H1 (cell line): ENCODE measurements at regions not wholly inside any gene's neighbourhood (a gene's known extent, or its start where the extent isn't known, plus 50 kb on each side); places are given as distances from the start of the nearest gene placed in this dataset.
A peak's percentile ranks its signal among the peaks of the same experiment; 100 is the strongest.

Experiments
- CTCF ChIA-PET: fragments of 300-600 bp; sonication (Branson Sonifier 250); formaldehyde crosslinking; loops from one replicate; lab custom pipeline; 2021; ENCODE audit not compliant: partially characterized antibody; lab: Charles Lee
- POLR2A ChIA-PET: fragments of 300-600 bp; sonication (Branson Sonifier 250); formaldehyde crosslinking; loops from one replicate; lab custom pipeline; 2021; ENCODE audit warnings: inconsistent platforms; ENCODE audit not compliant: partially characterized antibody; lab: Charles Lee
- DNase-seq, 2 experiments: peaks; one replicate each; pipeline versions ENCODE4 v3.0.0 to v3.0.0-alpha.2; 2010 to 2022; ENCODE audit warnings: low spot score in 2 of 2, low read depth in 1 of 2, mixed read lengths in 1 of 2
- FAIRE-seq: peaks from 2 replicates; lab custom pipeline; 2011; peaks lifted over from hg19 to GRCh38; lab: Jason Lieb, UNC
- H2AFZ ChIP-seq: 2 replicates; pipeline ENCODE4 v1.8.1; 2012; ENCODE audit warnings: low read length, inconsistent platforms
- H2AK5ac ChIP-seq: 2 replicates; pipeline ENCODE4 v1.6.1; 2013; ENCODE audit warnings: low read depth, low read length
- H2BK120ac ChIP-seq: replicated peaks from 2 replicates; pipeline ENCODE3; 2013; ENCODE audit warnings: low read depth, low read length, inconsistent platforms
- H2BK12ac ChIP-seq: 2 replicates; pipeline ENCODE4 v1.6.1; 2013; ENCODE audit warnings: low read depth, low read length
- H2BK15ac ChIP-seq: 2 replicates; pipeline ENCODE4 v1.6.1; 2013; ENCODE audit warnings: low read length
- H2BK20ac ChIP-seq: 2 replicates; pipeline ENCODE4 v1.6.1; 2013; ENCODE audit warnings: low read length
- H2BK5ac ChIP-seq: 2 replicates; pipeline ENCODE4 v1.6.1; 2013; ENCODE audit warnings: low read depth, low read length
- H3K14ac ChIP-seq: 2 replicates; pipeline ENCODE4 v1.6.1; 2013; ENCODE audit warnings: inconsistent platforms; ENCODE audit not compliant: insufficient read length
- H3K18ac ChIP-seq: 2 replicates; pipeline ENCODE4 v1.6.1; 2013; ENCODE audit warnings: low read length; ENCODE audit errors: extremely low read depth
- H3K23ac ChIP-seq: 2 replicates; pipeline ENCODE4 v1.6.1; 2013; ENCODE audit warnings: inconsistent platforms; ENCODE audit not compliant: insufficient read length
- H3K23me2 ChIP-seq: 2 replicates; pipeline ENCODE4 v1.6.1; 2013; ENCODE audit warnings: low read depth, low read length
- H3K27ac ChIP-seq: 2 replicates; pipeline ENCODE4 v1.6.1; 2011; ENCODE audit warnings: low read depth, low read length, inconsistent platforms
- H3K27me3 ChIP-seq, 4 experiments: replicated peaks in 1 of 4; 1 replicate in 1 of 4; 2 replicates in 3 of 4; pipeline versions ENCODE4 v1.6.1 to v1.8.1; 2011 to 2013; ENCODE audit warnings: low read length in 3 of 4, mild to moderate bottlenecking in 3 of 4, inconsistent platforms in 2 of 4, mixed read lengths in 2 of 4, moderate library complexity in 1 of 4; ENCODE audit not compliant: control insufficient read depth in 3 of 4, insufficient read depth in 3 of 4; ENCODE audit errors: extremely low read depth in 1 of 4
- H3K36me3 ChIP-seq, 4 experiments: 2 replicates each; pipeline versions ENCODE4 v1.6.1 to v1.8.1; 2011 to 2013; ENCODE audit warnings: mild to moderate bottlenecking in 4 of 4, low read length in 3 of 4, moderate library complexity in 2 of 4, control low read depth in 1 of 4, inconsistent platforms in 1 of 4; ENCODE audit not compliant: insufficient read depth in 4 of 4, control insufficient read depth in 2 of 4
- H3K4ac ChIP-seq: replicated peaks from 2 replicates; pipeline ENCODE3; 2013; ENCODE audit warnings: low read length, low read depth, mixed read lengths, inconsistent platforms; ENCODE audit not compliant: insufficient read length
- H3K4me1 ChIP-seq, 4 experiments: replicated peaks in 1 of 4; 1 replicate in 1 of 4; 2 replicates in 3 of 4; pipeline versions ENCODE4 v1.6.1 to v1.8.1; 2011 to 2013; ENCODE audit warnings: low read length in 3 of 4, inconsistent platforms in 2 of 4, mixed read lengths in 1 of 4; ENCODE audit not compliant: insufficient read depth in 4 of 4, control insufficient read depth in 3 of 4
- H3K4me2 ChIP-seq, 2 experiments: 2 replicates each; pipeline versions ENCODE4 v1.6.1 to v1.8.1; 2011 to 2013; ENCODE audit warnings: low read depth in 2 of 2, low read length in 2 of 2, control low read depth in 1 of 2, inconsistent platforms in 1 of 2, mild to moderate bottlenecking in 1 of 2; ENCODE audit not compliant: insufficient read depth in 1 of 2
- H3K4me3 ChIP-seq, 4 experiments: fragments of 200-600, 300-600 bp in 1 of 4; sonication (generic), shearing (Covaris generic), sonication (Bioruptor Twin) in 1 of 4; 2 replicates each; pipeline versions ENCODE4 v1.5.1 to v1.8.1; 2011 to 2016; ENCODE audit warnings: low read length in 4 of 4, low read depth in 3 of 4, control low read depth in 2 of 4, inconsistent platforms in 2 of 4, mild to moderate bottlenecking in 2 of 4, mixed read lengths in 1 of 4, moderate library complexity in 1 of 4; ENCODE audit not compliant: insufficient read depth in 2 of 4; ENCODE audit errors: extremely low read depth in 1 of 4
- H3K56ac ChIP-seq: replicated peaks from 2 replicates; pipeline ENCODE3; 2013; ENCODE audit warnings: low read depth, mild to moderate bottlenecking, mixed read lengths, low read length, inconsistent platforms; ENCODE audit not compliant: insufficient read length
- H3K79me1 ChIP-seq: 2 replicates; pipeline ENCODE4 v1.6.1; 2013; ENCODE audit warnings: low read depth, low read length, control low read depth
- H3K79me2 ChIP-seq, 2 experiments: 2 replicates each; pipeline versions ENCODE4 v1.6.1 to v1.8.1; 2012 to 2013; ENCODE audit warnings: low read length in 2 of 2, mild to moderate bottlenecking in 2 of 2, inconsistent platforms in 1 of 2; ENCODE audit not compliant: insufficient read depth in 2 of 2, control insufficient read depth in 1 of 2
- H3K9ac ChIP-seq, 4 experiments: replicated peaks in 1 of 4; 1 replicate in 1 of 4; 2 replicates in 3 of 4; pipeline versions ENCODE4 v1.6.1 to v1.8.1; 2011 to 2013; ENCODE audit warnings: low read depth in 3 of 4, low read length in 3 of 4, control low read depth in 2 of 4, mild to moderate bottlenecking in 2 of 4, moderate library complexity in 2 of 4, inconsistent platforms in 1 of 4; ENCODE audit errors: extremely low read depth in 1 of 4
- H3K9me3 ChIP-seq, 2 experiments: 2 replicates each; pipeline versions ENCODE4 v1.6.1 to v1.8.1; 2012 to 2013; ENCODE audit warnings: mild to moderate bottlenecking in 2 of 2, moderate library complexity in 2 of 2, control low read depth in 1 of 2, inconsistent platforms in 1 of 2, low read depth in 1 of 2, low read length in 1 of 2, mixed read lengths in 1 of 2; ENCODE audit not compliant: insufficient read depth in 2 of 2
- H4K20me1 ChIP-seq, 2 experiments: replicated peaks in 1 of 2; 2 replicates each; pipeline versions ENCODE3 to v1.8.1; 2011 to 2013; ENCODE audit warnings: inconsistent platforms in 2 of 2, low read length in 2 of 2, mild to moderate bottlenecking in 1 of 2; ENCODE audit not compliant: insufficient read depth in 2 of 2, control insufficient read depth in 1 of 2
- H4K5ac ChIP-seq: 2 replicates; pipeline ENCODE4 v1.6.1; 2013; ENCODE audit warnings: low read length, low read depth, mixed read lengths, inconsistent platforms; ENCODE audit not compliant: insufficient read length
- H4K8ac ChIP-seq: 2 replicates; pipeline ENCODE4 v1.8.0; 2013; ENCODE audit warnings: mild to moderate bottlenecking, moderate library complexity, low read length, inconsistent platforms; ENCODE audit not compliant: insufficient read depth; ENCODE audit errors: extremely low read depth
- H4K91ac ChIP-seq: replicated peaks from 2 replicates; pipeline ENCODE3; 2013; ENCODE audit warnings: low read length, mixed read lengths, inconsistent platforms; ENCODE audit not compliant: insufficient read length
- BCL11A ChIP-seq, 2 experiments: IDR thresholded peaks; one replicate each; pipeline ENCODE4 v1.6.1; 2011; ENCODE audit warnings: low read depth in 2 of 2, low read length in 2 of 2, mild to moderate bottlenecking in 2 of 2
- TEAD4 ChIP-seq: IDR thresholded peaks from 2 replicates; pipeline ENCODE4 v1.6.1; 2012; ENCODE audit warnings: low read depth, low read length, inconsistent platforms, mixed read lengths
- WGBS, 2 experiments: shearing (Covaris generic) in 1 of 2; methylation state at CpG; one replicate each; pipeline versions ENCODE4 v1.1.6 to v1.1.7; 2013 to 2015; ENCODE audit warnings: low lambda C conversion rate in 2 of 2, mixed read lengths in 2 of 2, inconsistent platforms in 1 of 2, low coverage in 1 of 2, missing lambda C conversion rate in 1 of 2; ENCODE audit not compliant: insufficient replicate concordance in 2 of 2, insufficient coverage in 1 of 2, insufficient read length in 1 of 2; ENCODE audit errors: extremely low coverage in 1 of 2, missing lambda C conversion rate in 1 of 2; 5-methylcytosine and 5-hydroxymethylcytosine counted together
- TF ChIP-seq, protein P1 (sequence below): IDR thresholded peaks from 2 replicates; pipeline ENCODE4 v1.6.1; 2012; ENCODE audit warnings: low read length, inconsistent platforms

DNA sequence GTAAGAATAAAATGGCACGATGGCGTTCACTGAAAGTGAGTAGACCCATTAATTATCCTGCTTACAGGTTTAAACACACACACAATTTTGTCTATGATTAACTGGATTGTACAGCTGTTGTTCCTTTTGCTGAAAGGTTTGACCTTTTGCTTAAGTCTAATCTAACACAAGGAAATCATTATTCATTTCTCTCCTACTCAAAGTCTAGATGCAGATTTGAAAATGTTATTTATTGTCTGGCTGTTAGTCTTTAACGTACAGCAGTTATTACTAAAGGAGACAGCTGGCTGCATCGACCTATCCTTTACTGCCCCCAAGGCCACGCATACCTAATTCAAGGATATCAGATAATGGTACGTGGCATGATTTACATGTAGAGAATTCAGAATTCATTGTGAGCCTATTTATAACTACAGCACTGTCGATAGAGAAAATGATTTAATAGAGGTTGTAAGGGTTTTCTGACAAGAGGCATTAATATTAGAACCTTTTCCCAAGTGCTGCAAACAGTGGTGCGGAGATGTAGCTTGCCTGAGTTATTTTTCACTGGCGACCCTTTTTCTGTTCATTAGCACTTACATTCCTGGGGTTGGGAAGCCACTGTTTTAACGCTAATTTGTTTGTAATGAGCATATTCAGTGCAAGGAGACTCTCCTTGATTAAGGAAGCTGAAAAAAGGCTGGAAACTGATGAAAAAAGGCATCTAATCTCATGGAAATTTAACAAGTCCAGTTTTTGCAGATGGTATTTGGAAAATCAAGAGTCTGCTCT lies 368.4 kb upstream of the GRAMD2B start:
- Histone ChIP-seq H4K5ac (peak overlapping the region; percentile 41), H2BK12ac (no peak overlapping the region; the same call in 1 of the 2 replicates), H4K8ac (no peak overlapping the region), H2BK20ac (no peak overlapping the region; the same call in 1 of the 2 replicates), H3K79me2 (no peaks in the 10 kb centered on the region), H2AK5ac (no peak overlapping the region), H3K56ac (peak overlapping the region; percentile 35), H3K79me1 (no peaks in the 10 kb centered on the region), H3K4me3 (peak overlapping the region in 1 of 4 experiments; percentile 12; a peak in 1 of 8 replicates), H3K27me3 (no peaks in the 10 kb centered on the region), H4K91ac (peak overlapping the region; percentile 75), H3K36me3 (peaks cover 0 to 5% (median 0%) of the 10 kb centered on the region in 4 experiments; a peak in 3 of 8 replicates), H3K23ac (no peak overlapping the region), H3K23me2 (no peaks in the 10 kb centered on the region), H4K20me1 (no peaks in the 10 kb centered on the region), H3K27ac (peak overlapping the region; percentile 35; the same call in 1 of the 2 replicates)
- ChIA-PET CTCF (interaction anchor here (0.6 kb wide), 1 partner anchor 10 kb away, joined by 4 read pairs; no protein-coding TSS in a partner anchor), POLR2A (interaction anchor here (1.2 kb wide), 1 partner anchor 45 kb away, joined by 3 read pairs; no protein-coding TSS in a partner anchor)
- WGBS, 2 experiments, result 33% methylated on average over 10 of the region's 10 CpGs; no CpG with 5 or more reads in 1 of the 2 experiments
- peak; percentile 66 for FAIRE-seq
- TF ChIP-seq BCL11A (IDR thresholded peaks at IDR 0.05; ENCODE audit: low read depth in 2 of 2, low read length in 2 of 2) (no peak), TEAD4 (peak; percentile 64; the same call in 1 of the 2 replicates)
- TF ChIP-seq, protein P1, sequence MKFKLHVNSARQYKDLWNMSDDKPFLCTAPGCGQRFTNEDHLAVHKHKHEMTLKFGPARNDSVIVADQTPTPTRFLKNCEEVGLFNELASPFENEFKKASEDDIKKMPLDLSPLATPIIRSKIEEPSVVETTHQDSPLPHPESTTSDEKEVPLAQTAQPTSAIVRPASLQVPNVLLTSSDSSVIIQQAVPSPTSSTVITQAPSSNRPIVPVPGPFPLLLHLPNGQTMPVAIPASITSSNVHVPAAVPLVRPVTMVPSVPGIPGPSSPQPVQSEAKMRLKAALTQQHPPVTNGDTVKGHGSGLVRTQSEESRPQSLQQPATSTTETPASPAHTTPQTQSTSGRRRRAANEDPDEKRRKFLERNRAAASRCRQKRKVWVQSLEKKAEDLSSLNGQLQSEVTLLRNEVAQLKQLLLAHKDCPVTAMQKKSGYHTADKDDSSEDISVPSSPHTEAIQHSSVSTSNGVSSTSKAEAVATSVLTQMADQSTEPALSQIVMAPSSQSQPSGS, result no peak
- TF ChIP-seq, all 59 proteins: peak for 1
- H3K4ac ChIP-seq, result no peak overlapping the region
- peak overlapping the region; percentile 21 to 26; a peak in 3 of 4 replicates for H3K4me2 ChIP-seq
- peak overlapping the region; percentile 70 for H2BK120ac ChIP-seq
- no peak overlapping the region for H2BK15ac ChIP-seq
- 0 out of 2 replicates have a peak overlapping the region, but pooled peaks have one; percentile 52 for H2AFZ ChIP-seq
- no peak for DNase-seq
- H3K14ac ChIP-seq, result no peak overlapping the region
- peaks cover 0 to 24% (median 11%) of the 10 kb centered on the region in 4 experiments; a peak in 3 of 7 replicates for H3K4me1 ChIP-seq
- H3K9ac ChIP-seq, result no peak overlapping the region; a peak in 1 of 7 replicates
- peak overlapping the region; percentile 64; the same call in 1 of the 2 replicates for H2BK5ac ChIP-seq
- H3K9me3 ChIP-seq, result peaks cover 0 to 8% of the 10 kb centered on the region in 2 experiments; a peak in 1 of 4 replicates
- peak overlapping the region; percentile 43; the same call in 1 of the 2 replicates for H3K18ac ChIP-seq
